HepG2 (cell line): ENCODE measurements at regions not wholly inside any gene's neighbourhood (a gene's known extent, or its start where the extent isn't known, plus 50 kb on each side); places are given as distances from the start of the nearest gene placed in this dataset.

Source experiments
- FOXM1 ChIP-seq: sonication (generic); formaldehyde crosslinking; IDR thresholded peaks from 2 replicates; pipeline ENCODE4 v1.5.0; 2020; ENCODE audit warnings: missing genetic modification reagents
- NR3C1 ChIP-seq: sonication (generic); formaldehyde crosslinking; IDR thresholded peaks from 2 replicates; pipeline ENCODE4 v1.4.0; 2020; ENCODE audit warnings: missing genetic modification reagents
- RFX1 ChIP-seq: fragments of 450-650 bp; IDR thresholded peaks from 2 replicates; pipeline ENCODE4 v1.6.1; 2017
- ZKSCAN8 ChIP-seq: IDR thresholded peaks from 2 replicates; pipeline ENCODE4 v1.6.1; 2016; ENCODE audit warnings: borderline replicate concordance, missing genetic modification reagents, missing compliant biosample characterization
- ZNF350 ChIP-seq: sonication (generic); formaldehyde crosslinking; IDR thresholded peaks from 2 replicates; pipeline ENCODE4 v1.4.0; 2020; ENCODE audit warnings: mild to moderate bottlenecking, low read depth, missing genetic modification reagents, borderline replicate concordance
- ZNF557 ChIP-seq: sonication (generic); formaldehyde crosslinking; IDR thresholded peaks from 2 replicates; pipeline ENCODE4 v1.4.0; 2020; ENCODE audit warnings: missing genetic modification reagents
- TF ChIP-seq, protein P1 (sequence below): sonication (generic); formaldehyde crosslinking; IDR thresholded peaks from 2 replicates; pipeline ENCODE4 v1.5.0; 2020; ENCODE audit warnings: mild to moderate bottlenecking, missing genetic modification reagents, moderate library complexity
- TF ChIP-seq, protein P2 (sequence below): IDR thresholded peaks from 2 replicates; pipeline ENCODE4 v1.6.1; 2016

GRCh38 chr5:2352101-2352861 lies 399.2 kb downstream of the IRX2 start:
- TF ChIP-seq, protein P1, sequence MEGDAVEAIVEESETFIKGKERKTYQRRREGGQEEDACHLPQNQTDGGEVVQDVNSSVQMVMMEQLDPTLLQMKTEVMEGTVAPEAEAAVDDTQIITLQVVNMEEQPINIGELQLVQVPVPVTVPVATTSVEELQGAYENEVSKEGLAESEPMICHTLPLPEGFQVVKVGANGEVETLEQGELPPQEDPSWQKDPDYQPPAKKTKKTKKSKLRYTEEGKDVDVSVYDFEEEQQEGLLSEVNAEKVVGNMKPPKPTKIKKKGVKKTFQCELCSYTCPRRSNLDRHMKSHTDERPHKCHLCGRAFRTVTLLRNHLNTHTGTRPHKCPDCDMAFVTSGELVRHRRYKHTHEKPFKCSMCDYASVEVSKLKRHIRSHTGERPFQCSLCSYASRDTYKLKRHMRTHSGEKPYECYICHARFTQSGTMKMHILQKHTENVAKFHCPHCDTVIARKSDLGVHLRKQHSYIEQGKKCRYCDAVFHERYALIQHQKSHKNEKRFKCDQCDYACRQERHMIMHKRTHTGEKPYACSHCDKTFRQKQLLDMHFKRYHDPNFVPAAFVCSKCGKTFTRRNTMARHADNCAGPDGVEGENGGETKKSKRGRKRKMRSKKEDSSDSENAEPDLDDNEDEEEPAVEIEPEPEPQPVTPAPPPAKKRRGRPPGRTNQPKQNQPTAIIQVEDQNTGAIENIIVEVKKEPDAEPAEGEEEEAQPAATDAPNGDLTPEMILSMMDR (CRISPR knock-in tag): no peak
- TF ChIP-seq FOXM1 (CRISPR knock-in tag): no peak
- no peak for TF ChIP-seq NR3C1 (CRISPR knock-in tag)
- no peak for TF ChIP-seq ZKSCAN8 (CRISPR knock-in tag)
- TF ChIP-seq ZNF350 (CRISPR knock-in tag): 0 out of 2 replicates have a peak, but pooled peaks have one; percentile 34
- no peak for TF ChIP-seq RFX1
- TF ChIP-seq ZNF557 (CRISPR knock-in tag): no peak
- TF ChIP-seq, protein P2, sequence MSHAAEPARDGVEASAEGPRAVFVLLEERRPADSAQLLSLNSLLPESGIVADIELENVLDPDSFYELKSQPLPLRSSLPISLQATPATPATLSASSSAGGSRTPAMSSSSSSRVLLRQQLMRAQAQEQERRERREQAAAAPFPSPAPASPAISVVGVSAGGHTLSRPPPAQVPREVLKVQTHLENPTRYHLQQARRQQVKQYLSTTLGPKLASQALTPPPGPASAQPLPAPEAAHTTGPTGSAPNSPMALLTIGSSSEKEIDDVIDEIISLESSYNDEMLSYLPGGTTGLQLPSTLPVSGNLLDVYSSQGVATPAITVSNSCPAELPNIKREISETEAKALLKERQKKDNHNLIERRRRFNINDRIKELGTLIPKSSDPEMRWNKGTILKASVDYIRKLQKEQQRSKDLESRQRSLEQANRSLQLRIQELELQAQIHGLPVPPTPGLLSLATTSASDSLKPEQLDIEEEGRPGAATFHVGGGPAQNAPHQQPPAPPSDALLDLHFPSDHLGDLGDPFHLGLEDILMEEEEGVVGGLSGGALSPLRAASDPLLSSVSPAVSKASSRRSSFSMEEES (CRISPR knock-in tag): peak; percentile 48; the same call in 1 of the 2 replicates
